ENCODE measurements at regions not wholly inside any gene's neighbourhood (a gene's known extent, or its start where the extent isn't known, plus 50 kb on each side); places are given as distances from the start of the nearest gene placed in this dataset.

GRCh38 chr2:235146206-235146605 is 194.4 kb downstream of the SH3BP4 start:
- TF ChIP-seq, protein P1, sequence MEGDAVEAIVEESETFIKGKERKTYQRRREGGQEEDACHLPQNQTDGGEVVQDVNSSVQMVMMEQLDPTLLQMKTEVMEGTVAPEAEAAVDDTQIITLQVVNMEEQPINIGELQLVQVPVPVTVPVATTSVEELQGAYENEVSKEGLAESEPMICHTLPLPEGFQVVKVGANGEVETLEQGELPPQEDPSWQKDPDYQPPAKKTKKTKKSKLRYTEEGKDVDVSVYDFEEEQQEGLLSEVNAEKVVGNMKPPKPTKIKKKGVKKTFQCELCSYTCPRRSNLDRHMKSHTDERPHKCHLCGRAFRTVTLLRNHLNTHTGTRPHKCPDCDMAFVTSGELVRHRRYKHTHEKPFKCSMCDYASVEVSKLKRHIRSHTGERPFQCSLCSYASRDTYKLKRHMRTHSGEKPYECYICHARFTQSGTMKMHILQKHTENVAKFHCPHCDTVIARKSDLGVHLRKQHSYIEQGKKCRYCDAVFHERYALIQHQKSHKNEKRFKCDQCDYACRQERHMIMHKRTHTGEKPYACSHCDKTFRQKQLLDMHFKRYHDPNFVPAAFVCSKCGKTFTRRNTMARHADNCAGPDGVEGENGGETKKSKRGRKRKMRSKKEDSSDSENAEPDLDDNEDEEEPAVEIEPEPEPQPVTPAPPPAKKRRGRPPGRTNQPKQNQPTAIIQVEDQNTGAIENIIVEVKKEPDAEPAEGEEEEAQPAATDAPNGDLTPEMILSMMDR (IDR thresholded peaks at IDR 0.05), result no peak
- no peak for TF ChIP-seq EP300 (IDR thresholded peaks at IDR 0.05)
- no peak for TF ChIP-seq POLR2A (IDR thresholded peaks at IDR 0.05; ENCODE audit: low read depth)
- no peak for TF ChIP-seq POLR2AphosphoS5 (IDR thresholded peaks at IDR 0.05)
